GM19043 (cell line): ENCODE measurements at regions not wholly inside any gene's neighbourhood (a gene's known extent, or its start where the extent isn't known, plus 50 kb on each side); places are given as distances from the start of the nearest gene placed in this dataset.

Experiments
- ATAC-seq: cut with Tn5 transposase; IDR thresholded peaks from one replicate; pipeline ENCODE4 v1.9.1; 2021; ENCODE audit warnings: low read depth; ENCODE audit not compliant: unreplicated experiment

DNA sequence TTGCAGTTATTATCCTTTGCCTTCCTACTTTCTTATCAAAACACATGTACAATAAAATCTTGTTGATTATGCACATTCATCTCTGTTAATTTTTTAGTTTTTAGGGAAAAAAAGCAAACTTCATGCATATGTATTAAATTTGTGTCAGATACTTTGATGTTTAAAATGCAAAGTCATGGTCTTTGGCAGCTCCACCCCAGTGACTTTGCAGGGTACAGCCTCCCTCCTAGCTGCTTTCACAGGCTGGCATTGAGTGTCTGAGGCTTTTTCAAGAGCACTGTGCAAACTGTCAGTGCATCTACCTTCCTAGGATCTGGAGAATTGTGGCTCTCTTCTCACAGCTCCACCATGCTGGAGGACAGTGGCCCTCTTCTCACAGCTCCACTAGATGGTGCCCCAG is 1988.1 kb upstream of the PCDH20 start:
- ATAC-seq: no peak

GRCh38 chr13:63396746-63397145 is 1981.1 kb upstream of the PCDH20 start:
- ATAC-seq: no peak

DNA sequence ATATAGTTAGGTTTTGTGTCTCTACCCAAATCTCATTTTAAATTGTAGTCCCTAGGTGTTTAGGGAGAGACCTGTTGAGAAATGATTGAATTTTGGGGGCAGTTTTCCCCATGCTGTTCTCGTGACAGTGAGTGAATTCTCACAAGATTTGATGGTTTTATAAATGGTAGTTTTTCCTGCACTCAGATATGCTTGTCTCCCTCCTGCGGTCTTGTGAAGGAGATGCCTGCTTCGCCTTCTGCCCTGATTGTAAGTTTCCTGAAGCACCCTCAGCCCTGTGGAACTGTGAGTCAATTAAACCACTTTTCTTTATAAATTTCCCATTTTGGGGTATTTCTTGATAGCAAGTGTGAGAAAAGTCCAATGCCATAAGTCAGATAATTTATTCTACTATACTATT is 1977.5 kb upstream of the PCDH20 start:
- no peak for ATAC-seq

GRCh38 chr13:63389756-63390155 is 1974.1 kb upstream of the PCDH20 start:
- ATAC-seq: no peak

DNA sequence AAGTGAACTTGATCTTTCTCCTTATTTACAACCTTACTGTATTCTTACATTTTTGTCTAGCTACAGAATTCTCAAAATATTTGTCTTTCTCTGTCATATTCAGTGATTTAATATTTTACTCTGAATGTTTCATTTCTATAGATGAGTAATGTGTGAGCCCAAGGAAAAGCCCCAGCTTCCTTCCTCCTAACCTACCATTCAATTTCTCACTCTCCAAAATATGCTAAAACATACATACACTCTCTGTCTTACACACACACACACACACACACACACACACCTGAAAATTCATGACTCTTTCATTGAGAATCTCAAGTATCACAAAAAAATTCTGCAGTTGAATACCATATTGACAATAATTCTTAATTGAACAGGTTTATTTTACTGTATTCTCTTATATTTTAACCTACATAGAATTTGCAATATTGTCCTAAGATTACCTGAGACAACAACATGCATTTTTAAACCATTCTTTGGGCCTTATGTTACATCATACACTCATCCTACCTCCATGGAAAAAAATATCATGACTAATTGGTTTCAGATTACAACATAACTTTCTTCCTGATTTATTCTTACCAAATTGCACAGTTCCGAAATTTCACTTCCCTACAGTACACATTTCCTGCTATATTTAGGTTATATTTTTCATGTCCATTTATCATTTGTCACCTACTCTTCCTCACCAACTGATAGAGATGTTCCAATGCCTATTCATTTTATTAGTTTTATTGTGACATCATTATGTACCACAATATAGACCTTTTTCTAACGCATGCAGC is 1965.6 kb upstream of the PCDH20 start:
- no peak for ATAC-seq

DNA sequence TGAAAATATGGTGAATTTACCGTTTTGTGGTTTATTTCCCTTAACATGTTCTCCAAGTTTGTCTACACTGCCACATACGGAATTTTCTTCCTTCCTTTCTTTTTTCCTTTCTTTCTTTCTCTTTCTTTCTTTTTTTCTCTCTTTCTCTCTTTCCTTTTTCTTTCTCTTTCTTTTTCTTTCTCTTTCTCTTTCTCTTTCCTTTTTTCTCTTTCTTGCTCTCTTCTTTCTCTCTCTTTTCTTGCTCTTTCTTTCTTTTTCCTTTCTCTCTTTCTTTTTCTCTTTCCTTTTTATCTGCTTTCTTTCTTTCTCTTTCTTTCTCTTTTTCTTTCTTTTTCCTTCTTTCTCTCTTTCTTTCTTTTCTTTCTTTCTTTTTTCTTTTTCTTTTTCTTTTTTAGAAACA is 1962.3 kb upstream of the PCDH20 start:
- ATAC-seq: no peak

GRCh38 chr13:63370101-63370500 is 1954.5 kb upstream of the PCDH20 start:
- ATAC-seq: no peak

GRCh38 chr13:63367522-63368198 is 1952.0 kb upstream of the PCDH20 start:
- no peak for ATAC-seq

GRCh38 chr13:63364159-63364558 is 1948.5 kb upstream of the PCDH20 start:
- no peak for ATAC-seq

DNA sequence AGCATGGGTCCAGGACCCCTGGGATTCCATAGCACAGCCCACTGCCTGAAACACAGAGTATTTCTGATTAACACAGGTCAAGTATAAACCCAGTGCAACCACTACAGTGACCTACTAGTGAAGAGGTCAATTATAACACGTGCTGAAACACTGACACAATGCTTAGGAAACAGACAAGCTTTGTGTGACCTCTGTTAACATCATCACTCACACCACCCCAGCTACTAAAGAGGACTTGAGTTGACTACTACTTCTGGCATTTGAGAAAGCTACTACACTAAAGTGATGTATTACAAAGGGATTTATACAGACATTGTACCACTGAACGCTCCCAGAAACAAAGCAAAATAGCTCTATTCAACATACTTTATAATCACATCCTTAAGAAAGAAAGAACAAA is 1935.9 kb upstream of the PCDH20 start:
- no peak for ATAC-seq

GRCh38 chr13:63351081-63351480 is 1935.4 kb upstream of the PCDH20 start:
- ATAC-seq: no peak

DNA sequence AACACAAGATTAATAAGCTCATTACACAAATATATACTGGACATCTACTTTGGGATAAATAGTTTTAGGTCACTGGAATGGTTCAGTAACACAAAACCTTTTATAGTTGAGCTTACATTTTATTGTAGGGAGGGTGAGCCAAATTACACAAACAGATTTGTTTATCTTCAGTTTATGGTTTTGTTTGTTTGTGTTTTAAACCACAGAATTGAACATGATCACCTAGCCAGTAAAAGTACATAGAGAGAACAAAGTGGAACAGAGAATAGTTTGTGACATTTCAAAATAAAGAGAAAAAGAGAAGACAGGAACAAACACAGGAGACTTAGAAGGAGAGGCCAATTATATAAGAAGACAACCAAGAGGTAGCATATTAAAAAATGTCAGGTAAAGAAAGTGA is 1930.2 kb upstream of the PCDH20 start:
- no peak for ATAC-seq

GRCh38 chr13:63344711-63345110 is 1929.1 kb upstream of the PCDH20 start:
- no peak for ATAC-seq

- no peak for ATAC-seq
Measured at GRCh38 chr13:63337921-63338320, 1922.3 kb upstream of the PCDH20 start.

DNA sequence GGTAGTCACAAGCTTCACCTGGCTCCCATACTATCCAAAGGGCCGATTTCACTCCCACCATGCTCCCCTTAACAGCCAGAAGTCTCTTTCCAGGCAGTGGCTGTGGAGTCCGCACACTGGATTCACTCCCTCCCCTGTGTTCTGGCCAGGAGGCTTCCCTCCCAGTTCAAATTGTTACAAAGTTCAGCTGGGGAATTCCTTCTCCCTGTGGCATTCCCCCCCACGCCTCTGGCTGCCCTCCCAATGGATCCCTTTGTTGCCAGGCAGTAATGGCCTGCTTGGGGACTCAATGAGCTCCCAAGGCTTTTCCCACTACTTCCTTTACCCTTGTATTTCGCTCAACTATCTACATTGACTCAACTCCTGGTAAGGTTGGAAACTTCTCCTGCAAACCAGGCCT is 1921.4 kb upstream of the PCDH20 start:
- no peak for ATAC-seq

GRCh38 chr13:63336549-63336948 is 1920.9 kb upstream of the PCDH20 start:
- no peak for ATAC-seq

- ATAC-seq: no peak
Measured at GRCh38 chr13:63327584-63327983, 1911.9 kb upstream of the PCDH20 start.

- ATAC-seq: no peak
Measured at GRCh38 chr13:63323441-63323840, 1907.8 kb upstream of the PCDH20 start.

GRCh38 chr13:63311587-63311986 is 1895.9 kb upstream of the PCDH20 start:
- no peak for ATAC-seq

- no peak for ATAC-seq
Measured at GRCh38 chr13:63308549-63309165, 1893.0 kb upstream of the PCDH20 start.

DNA sequence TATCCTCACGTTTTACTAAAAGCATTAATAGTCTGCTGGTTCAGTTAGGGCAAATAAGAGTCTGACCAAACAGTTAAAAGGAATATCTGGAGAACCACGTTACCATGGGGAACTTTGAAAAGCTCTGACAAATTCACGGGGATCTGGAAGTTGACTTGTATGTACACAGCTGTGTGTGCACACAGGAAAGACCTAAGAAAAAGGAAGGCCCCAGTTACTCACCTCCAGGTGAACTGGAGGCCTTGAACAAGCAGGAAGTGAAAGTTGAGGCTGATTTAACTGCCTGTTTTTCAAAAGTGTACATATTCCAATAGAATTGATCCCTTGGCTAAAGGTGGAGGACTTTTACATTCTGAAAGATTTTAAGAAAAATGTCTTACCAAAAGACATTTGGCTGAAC is 1891.6 kb upstream of the PCDH20 start:
- ATAC-seq: no peak

DNA sequence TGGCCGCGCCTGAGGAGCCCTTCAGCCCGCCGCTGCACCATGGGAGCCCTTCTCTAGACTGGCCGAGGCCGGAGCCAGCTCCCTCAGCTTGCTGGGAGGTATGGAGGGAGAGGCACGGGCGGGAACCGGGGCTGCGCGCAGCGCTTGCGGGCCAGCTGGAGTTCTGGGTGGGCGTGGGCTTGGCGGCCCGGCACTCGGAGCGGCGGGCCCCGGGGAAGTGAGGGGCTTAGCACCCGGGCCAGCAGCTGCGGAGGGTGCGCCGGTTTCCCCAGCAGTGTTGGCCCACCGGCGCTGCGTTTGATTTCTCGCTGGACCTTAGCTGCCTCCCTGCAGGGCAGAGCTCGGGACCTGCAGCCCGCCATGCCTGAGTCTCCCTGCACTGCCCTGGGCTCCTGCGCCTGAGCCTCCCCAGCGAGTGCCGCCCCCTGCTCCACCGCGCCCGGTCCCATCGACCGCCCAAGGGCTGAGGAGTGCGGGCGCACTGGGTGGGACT is 1890.0 kb upstream of the PCDH20 start:
- no peak for ATAC-seq
